SHP77 treated with DMSO at 0.1 percent for 48 hours (cell line): ENCODE measurements at regions not wholly inside any gene's neighbourhood (a gene's known extent, or its start where the extent isn't known, plus 50 kb on each side); places are given as distances from the start of the nearest gene placed in this dataset.

Experiments
- DNase-seq: peaks from one replicate; lab custom pipeline; 2025; lab: John Stamatoyannopoulos, UW

DNA sequence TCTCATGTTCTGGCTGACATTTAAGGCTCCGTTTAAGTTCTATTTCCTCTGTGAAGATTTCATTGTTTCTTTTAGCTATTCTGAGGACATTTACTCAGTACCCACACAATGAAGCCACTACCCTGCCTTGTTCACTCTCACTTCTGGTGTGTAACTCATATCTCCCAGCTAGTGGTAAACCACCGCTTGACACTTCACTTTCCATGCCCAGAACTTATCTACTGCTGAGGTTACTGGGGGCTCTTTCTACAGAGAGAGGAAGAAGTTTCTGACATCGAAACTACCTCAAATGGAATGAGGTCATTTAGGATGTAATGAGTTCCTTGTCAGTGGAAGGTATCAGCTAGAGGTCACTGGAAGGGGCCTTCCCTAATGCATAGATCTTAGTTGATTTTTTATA, 501.5 kb downstream of the DMAC1 start:
- no peak for DNase-seq

DNA sequence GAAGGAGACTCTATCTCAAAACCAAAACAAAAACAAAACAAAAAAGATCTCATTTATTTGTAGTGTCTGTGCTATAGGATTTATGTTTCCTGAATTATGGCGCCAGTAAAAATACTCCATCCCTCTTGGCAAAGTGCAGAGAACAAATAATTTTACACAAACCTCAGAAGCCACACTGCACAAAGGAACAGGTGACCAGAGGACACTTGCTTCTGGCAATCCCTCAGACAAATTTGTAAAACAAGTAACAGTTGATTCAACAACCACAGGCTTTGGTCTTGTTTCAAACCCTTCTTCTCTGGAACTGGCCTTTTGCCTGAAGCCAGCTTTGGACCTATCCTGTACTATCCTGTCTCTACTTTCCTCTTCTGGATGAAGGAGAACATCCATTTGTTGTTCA, 502.1 kb downstream of the DMAC1 start:
- no peak for DNase-seq

- DNase-seq = no peak
Observed at GRCh38 chr9:7293091-7293490, 506.5 kb downstream of the DMAC1 start.

GRCh38 chr9:7289773-7290172, 509.8 kb downstream of the DMAC1 start:
- no peak for DNase-seq

DNA sequence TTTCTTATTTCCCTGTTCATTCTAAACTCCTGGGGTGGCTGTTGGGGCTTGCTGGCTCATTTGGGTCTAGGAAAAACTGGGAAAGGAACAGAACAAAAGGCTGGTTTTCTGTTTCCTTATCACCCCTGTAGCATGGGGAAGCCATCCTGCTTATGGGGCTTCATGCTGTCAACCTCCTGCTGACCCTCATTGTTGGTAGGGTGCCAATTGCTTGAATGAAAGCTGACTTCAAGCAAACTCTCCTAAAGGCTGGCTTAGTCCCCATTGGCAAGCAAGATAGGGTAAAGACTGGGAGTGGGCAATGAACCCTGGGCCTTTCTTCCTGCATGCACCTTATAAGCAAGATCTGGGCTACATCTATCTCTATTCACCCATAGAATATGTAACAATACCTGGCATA, 511.6 kb downstream of the DMAC1 start:
- DNase-seq = no peak

DNA sequence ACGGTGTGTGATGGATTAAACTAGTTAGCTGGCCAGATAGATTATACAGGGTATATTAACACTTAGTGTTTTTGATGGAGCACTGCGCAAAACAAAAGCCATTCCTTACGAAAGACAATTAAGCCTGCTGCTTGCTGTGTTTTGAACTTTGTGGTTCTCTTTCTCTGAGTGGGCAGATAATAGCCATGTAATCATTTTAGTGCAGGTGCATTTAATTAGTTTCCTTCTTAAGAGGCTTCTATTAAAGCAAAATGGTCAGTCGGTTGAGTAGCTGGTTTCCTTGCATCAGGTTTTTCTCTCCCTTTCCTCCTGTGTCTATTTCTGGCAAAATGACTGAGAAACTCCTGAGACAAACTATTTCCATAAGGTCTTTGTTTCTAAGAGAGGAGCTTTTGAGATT, 512.5 kb downstream of the DMAC1 start:
- DNase-seq = no peak

GRCh38 chr9:7286101-7286500, 513.5 kb downstream of the DMAC1 start:
- no peak for DNase-seq

GRCh38 chr9:7285199-7285598, 514.4 kb downstream of the DMAC1 start:
- no peak for DNase-seq

DNA sequence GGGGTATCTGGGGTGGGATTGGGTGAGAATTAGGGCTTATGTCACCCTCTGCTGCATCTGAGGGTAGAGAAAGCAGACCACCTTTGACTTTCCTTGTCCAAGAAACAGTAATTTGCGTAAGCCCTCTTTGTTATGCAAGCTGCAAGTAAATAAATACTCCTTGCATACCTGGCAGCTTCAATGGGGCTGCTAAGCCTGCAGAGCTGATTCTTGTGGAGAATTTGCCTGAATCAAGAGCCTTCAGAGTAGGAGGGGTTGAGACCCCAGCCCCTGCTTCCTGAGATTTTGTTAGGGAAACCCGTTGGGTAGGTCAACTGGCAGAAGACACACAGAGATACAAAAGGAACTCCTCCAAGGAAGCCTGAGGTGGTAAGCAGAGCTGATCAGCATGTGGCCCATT, 515.1 kb downstream of the DMAC1 start:
- no peak for DNase-seq

DNA sequence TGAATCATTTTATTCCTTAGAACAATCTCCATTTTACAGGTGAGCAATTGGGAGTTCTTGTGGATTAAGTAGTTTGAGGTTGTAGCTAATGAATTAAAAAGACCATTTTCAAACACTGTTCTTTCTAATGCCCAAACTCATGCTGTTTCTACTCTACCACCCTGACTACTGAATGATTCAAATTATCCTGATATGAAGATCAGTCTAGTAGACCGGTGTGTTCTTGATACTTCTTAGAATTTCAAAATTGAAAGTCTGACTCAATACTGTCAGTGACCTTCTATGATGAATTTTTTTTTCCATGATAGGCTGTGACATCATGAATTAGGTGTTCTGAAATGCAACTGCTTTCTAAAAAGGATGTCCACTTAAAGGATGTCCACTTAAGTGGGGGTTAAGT, 515.5 kb downstream of the DMAC1 start:
- no peak for DNase-seq

DNA sequence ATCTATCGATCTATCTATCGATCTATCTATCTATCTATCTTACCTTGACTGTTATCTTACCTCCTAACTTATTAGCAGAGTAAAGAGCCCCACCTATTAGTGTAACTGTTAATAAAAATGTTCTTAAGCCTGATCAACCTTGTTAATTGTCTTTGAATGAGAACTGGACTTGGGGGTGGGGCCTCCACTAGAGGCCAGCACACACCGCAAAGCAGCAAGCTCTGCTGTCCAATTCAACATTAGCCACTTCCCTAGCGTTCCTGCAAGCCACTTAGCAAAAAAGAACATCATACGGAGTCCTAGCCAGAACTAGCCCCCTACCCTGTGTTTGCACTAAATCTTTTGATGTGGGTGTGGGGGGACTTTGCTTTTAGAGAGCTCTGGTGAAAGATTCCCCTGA, 515.8 kb downstream of the KDM4C start:
- DNase-seq = peak; percentile 22

DNA sequence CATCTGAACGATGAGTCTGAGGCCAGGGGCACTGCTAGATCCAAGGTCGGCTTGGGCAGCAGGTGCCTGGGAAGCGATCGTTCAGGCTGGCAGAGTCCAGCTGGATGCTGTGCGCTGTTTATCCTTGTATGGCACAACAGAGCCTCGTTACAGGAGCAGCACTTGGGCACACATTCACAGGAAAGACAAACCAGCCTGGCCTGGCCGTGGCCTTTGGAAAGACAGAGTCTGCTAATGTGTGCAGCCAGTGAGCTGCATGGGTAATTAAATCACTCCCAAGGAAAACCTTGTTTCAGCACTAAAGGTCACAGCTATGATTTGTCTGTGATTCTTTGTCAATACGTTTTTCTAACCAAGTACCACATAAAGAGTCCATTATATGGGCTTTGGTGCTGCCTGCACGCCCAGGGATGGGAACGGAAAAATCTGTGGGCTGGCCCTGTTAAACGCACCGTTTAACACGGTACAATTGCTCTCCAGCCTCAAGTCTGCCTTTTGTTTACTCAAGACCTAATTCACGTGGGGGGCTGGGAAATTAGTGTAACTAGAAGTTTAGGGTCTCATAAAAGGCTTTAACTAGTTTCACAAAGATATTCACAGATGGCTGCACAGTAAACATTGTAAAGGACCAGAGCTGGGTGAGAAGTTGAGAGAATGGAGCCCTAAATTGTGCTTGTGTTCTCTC, 509.3 kb downstream of the KDM4C start:
- DNase-seq = peak; percentile 42

DNA sequence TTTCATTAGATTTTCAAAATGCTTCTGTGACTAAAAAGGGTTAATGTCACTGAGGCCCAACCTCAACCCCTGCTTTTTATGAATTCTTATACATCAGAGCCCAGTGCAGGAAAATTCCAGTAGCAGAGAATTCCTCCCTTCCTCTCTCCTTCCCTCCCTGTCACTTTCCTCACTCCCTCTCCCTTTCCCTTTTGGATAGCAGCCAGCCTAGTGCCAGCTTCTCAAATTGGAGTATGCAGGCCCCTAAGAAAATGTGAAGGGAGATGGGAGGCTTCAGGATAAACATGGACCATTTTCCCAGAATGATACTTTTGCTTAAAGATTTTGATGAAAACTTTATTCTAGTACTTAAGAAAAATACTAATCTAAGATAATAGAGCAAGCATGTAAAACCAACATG, 507.4 kb downstream of the KDM4C start:
- no peak for DNase-seq

DNA sequence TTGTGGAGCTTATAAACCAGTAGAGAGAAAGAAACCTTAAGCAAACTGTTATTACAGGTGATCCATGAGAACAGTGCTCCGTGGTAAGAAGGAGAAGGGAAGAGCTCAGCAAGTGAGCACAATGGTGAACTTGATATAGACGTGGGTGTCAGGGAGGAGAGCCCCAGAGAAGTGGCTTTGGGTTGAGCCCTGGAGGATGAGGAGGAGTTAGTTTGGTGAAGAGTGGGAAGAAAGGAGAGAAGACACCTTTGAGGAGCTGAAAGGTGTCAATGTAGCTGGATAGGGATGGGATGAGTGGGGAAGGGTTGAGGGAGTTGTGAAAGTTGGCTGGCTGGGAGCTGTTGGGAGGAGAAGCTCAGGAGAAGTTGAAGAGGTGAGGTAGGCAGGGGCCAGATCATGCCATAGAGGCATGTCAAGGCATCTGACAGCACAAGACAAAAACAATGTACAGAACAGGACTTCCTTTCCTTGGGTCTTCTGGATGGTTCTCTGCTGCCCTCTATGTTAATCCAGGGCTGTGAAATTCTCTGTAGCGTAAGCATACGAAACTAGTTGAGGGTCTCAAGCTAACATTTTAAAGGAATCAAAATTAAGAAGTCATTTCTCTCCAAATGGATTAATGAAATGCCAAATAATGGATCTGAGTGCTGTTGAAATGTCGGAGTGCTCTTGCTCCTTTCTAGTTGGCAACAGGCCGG, 501.9 kb downstream of the KDM4C start:
- no peak for DNase-seq

DNA sequence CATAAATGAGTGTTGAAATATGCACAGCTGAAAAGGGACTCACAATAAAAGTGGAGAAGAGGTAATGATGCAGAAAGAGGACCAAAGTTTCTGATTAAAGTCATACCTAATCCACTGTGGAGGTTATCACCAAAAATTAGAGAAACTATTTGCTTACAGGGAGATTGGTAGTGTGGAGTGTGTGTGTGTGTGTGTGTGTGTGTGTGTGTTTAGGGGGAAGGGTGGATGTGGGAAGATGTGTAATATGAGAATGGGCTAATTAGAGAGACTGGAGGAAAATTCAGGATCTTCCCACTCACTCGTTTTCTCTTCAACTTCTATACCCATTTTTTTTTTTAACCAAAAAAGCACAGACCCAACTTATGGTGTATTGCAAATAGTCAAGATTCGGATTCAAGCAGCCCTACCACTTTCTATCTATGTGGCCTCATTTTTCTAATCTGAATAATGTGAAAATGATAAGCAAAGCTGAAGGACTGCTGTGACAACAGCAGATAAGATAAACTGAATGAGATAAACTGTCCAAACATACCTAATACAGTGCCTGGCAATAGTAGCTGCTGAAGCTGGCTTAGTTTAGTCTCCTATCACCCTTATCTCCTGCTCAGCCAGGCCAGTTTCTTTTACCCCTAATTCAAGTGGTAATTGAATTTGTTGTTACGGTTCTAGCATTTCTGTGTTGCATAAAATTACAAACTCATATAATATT, 501.1 kb downstream of the KDM4C start:
- DNase-seq = no peak

DNA sequence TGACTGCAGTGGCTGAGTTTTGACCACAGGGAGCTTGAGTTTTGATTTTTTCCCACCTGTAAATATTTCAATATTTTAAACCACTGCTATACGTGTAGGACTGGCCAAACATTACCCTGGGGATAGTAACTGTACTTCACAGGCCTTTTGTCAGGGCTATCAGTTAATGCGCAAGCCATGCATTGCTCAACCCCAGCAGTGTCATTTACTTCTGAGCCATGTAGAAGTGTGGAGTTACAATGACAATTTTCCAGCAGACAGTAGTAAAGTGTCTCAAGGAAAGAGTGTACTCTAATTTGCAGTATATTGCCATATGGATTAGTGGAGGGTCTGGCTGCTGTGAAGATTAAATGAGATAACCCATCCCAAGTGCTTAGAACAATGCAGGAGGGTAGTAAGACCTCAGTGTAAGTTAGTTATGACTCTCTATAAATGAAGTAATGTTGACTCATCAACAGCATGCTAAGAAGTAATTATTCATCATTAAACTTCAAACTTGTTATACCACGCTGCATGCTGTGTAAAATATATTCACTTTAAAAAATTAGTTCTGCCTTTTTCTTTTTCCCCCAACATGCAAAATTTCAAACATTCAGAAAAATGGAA, 489.2 kb downstream of the KDM4C start:
- no peak for DNase-seq

GRCh38 chr9:7245976-7246580, 488.3 kb downstream of the KDM4C start:
- DNase-seq = no peak

DNA sequence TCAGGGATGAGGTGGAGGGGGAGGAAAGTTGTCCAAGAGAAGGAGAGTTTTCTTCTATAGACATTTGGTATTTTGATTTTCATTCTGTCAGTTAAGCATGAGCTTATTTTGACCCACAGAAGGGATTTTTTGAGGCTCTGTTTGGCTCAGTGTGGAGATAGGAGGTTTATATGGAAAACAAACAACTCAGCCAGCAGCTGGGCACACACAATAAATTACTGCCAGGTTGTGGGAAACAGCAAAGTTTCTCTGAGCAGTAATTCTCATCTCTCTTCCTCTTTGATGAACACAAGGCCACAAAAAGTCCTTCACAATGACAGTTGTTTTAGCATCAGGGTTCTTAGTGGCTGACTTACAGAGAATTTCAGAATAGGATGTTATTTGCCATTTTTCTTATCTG, 486.1 kb downstream of the KDM4C start:
- DNase-seq = no peak

DNA sequence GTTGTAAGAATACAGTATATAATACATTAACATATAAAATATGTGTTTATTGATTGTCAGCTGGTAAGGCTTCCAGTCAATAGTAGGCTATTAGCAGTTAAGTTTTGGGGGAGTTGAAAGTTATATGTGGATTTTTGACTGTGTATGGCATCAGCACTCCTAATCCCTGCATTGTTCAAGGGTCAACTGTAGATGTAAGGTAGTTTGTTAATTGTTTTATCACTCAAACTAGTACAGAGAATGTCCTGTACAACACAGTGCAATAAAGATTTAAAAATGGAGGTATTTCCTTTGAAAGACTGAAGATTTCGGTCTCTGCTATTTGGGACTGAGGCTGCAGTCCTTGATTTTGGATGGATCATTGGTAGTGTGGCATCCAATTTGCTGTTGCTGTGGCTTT, 484.4 kb downstream of the KDM4C start:
- DNase-seq = no peak

DNA sequence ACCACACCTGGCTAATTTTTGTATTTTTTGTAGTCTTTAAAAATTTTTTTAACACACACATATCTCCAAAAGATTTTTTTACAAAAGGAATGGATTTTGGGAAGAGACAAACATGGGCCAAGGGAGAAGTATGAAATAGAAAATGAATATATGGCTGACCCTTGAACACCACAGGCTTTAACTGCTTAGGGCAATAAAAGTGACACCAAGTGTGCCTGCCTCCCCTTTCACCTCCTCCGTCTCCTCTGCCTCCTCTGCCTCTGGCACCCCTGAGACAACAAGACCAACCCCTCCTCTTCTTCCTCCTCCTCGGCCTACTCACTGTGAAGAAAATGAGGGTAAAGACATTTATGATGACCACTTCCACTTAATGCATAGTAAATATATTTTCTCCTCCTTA, 483.9 kb downstream of the KDM4C start:
- DNase-seq = no peak

- no peak for DNase-seq
Observed at GRCh38 chr9:7240569-7241311, 483.0 kb downstream of the KDM4C start.

GRCh38 chr9:7239708-7240107, 481.9 kb downstream of the KDM4C start:
- DNase-seq = no peak
